ENCODE measurements at regions not wholly inside any gene's neighbourhood (a gene's known extent, or its start where the extent isn't known, plus 50 kb on each side); places are given as distances from the start of the nearest gene placed in this dataset.

- TF ChIP-seq EZH2phosphoT487 (IDR thresholded peaks at IDR 0.05; ENCODE audit: borderline replicate concordance) = no peak
- no peaks in the 10 kb centered on the region for H3K4me1 ChIP-seq (ENCODE audit: insufficient read depth, low read length, poor library complexity, severe bottlenecking)
- H3K27me3 ChIP-seq (ENCODE audit: insufficient read depth, low read length, poor library complexity, severe bottlenecking) = no peaks in the 10 kb centered on the region
- no peaks in the 10 kb centered on the region for H3K79me2 ChIP-seq (ENCODE audit: insufficient read depth, low read length)
- H3F3A ChIP-seq (ENCODE audit: low read depth) = no peaks in the 10 kb centered on the region
- H3K9ac ChIP-seq (ENCODE audit: low read depth, low read length, poor library complexity, severe bottlenecking) = no peak overlapping the region
- no peaks in the 10 kb centered on the region for H4K20me1 ChIP-seq (ENCODE audit: insufficient read depth, low read length, poor library complexity, severe bottlenecking)
- H3K4me2 ChIP-seq (ENCODE audit: low read depth, low read length, poor library complexity, severe bottlenecking) = no peak overlapping the region
- no peak overlapping the region for H3K4me3 ChIP-seq (ENCODE audit: low read length, poor library complexity, severe bottlenecking)
- no peak overlapping the region for H2AFZ ChIP-seq (ENCODE audit: low read length)
- no peaks in the 10 kb centered on the region for H3K9me2 ChIP-seq (replicated peaks; ENCODE audit: low read depth, low read length)
- no peaks in the 10 kb centered on the region for H3K36me3 ChIP-seq (ENCODE audit: insufficient read depth, low read length)
- no peaks in the 10 kb centered on the region for H3K9me3 ChIP-seq (ENCODE audit: insufficient read depth, low read depth, low read length)
Measured at GRCh38 chr13:106709522-106709921, 141.6 kb upstream of the ARGLU1 start.

DNA sequence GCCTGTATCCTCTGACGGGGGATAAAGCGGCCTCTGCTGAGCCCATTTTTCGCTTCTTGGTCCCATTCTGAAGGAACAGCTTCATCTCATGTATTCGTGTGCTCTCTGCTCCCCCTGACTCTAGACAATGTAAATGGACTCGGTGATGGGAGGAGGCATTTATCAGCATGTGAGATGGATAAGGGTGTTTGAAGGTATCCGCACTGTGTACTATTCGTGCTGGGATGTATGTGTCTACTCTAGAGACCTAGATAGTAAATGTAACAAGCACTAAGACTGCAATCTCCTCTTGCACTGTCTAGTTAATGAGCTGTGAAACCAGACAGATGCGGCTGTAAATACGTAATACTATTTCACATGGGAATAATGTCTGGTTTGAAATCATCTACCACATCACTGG lies 134.6 kb upstream of the ARGLU1 start:
- no peak overlapping the region for H3K4me3 ChIP-seq (ENCODE audit: low read length, poor library complexity, severe bottlenecking)
- no peak overlapping the region for H3K4me2 ChIP-seq (ENCODE audit: low read depth, low read length, poor library complexity, severe bottlenecking)

GRCh38 chr13:106701771-106702341 lies 133.9 kb upstream of the ARGLU1 start:
- H2AFZ ChIP-seq (ENCODE audit: low read length) = no peak overlapping the region

More for the DNA sequence above, 134.6 kb upstream of the ARGLU1 start:
- Histone ChIP-seq H2AFZ (ENCODE audit: low read length) (no peak overlapping the region), H3K9ac (ENCODE audit: low read depth, low read length, poor library complexity, severe bottlenecking) (no peak overlapping the region), H3K9me2 (replicated peaks; ENCODE audit: low read depth, low read length) (no peaks in the 10 kb centered on the region), H3K9me3 (ENCODE audit: insufficient read depth, low read depth, low read length) (no peaks in the 10 kb centered on the region), H3K36me3 (ENCODE audit: insufficient read depth, low read length) (no peaks in the 10 kb centered on the region), H4K20me1 (ENCODE audit: insufficient read depth, low read length, poor library complexity, severe bottlenecking) (no peaks in the 10 kb centered on the region), H3K4me1 (ENCODE audit: insufficient read depth, low read length, poor library complexity, severe bottlenecking) (no peaks in the 10 kb centered on the region), H3F3A (ENCODE audit: low read depth) (no peaks in the 10 kb centered on the region), H3K79me2 (ENCODE audit: insufficient read depth, low read length) (no peaks in the 10 kb centered on the region), H3K27me3 (ENCODE audit: insufficient read depth, low read length, poor library complexity, severe bottlenecking) (no peaks in the 10 kb centered on the region)
- TF ChIP-seq, protein P1, sequence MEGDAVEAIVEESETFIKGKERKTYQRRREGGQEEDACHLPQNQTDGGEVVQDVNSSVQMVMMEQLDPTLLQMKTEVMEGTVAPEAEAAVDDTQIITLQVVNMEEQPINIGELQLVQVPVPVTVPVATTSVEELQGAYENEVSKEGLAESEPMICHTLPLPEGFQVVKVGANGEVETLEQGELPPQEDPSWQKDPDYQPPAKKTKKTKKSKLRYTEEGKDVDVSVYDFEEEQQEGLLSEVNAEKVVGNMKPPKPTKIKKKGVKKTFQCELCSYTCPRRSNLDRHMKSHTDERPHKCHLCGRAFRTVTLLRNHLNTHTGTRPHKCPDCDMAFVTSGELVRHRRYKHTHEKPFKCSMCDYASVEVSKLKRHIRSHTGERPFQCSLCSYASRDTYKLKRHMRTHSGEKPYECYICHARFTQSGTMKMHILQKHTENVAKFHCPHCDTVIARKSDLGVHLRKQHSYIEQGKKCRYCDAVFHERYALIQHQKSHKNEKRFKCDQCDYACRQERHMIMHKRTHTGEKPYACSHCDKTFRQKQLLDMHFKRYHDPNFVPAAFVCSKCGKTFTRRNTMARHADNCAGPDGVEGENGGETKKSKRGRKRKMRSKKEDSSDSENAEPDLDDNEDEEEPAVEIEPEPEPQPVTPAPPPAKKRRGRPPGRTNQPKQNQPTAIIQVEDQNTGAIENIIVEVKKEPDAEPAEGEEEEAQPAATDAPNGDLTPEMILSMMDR (conservative IDR thresholded peaks at IDR 0.05; ENCODE audit: low read length) = no peak
- TF ChIP-seq EZH2phosphoT487 (IDR thresholded peaks at IDR 0.05; ENCODE audit: borderline replicate concordance) = no peak

More at GRCh38 chr13:106701771-106702341, 133.9 kb upstream of the ARGLU1 start:
- Histone ChIP-seq H3K36me3 (ENCODE audit: insufficient read depth, low read length) (no peaks in the 10 kb centered on the region), H3K9me3 (ENCODE audit: insufficient read depth, low read depth, low read length) (no peaks in the 10 kb centered on the region), H3F3A (ENCODE audit: low read depth) (no peaks in the 10 kb centered on the region), H3K27me3 (ENCODE audit: insufficient read depth, low read length, poor library complexity, severe bottlenecking) (no peaks in the 10 kb centered on the region), H3K4me2 (ENCODE audit: low read depth, low read length, poor library complexity, severe bottlenecking) (no peak overlapping the region), H3K4me1 (ENCODE audit: insufficient read depth, low read length, poor library complexity, severe bottlenecking) (no peaks in the 10 kb centered on the region), H3K9ac (ENCODE audit: low read depth, low read length, poor library complexity, severe bottlenecking) (no peak overlapping the region), H3K9me2 (replicated peaks; ENCODE audit: low read depth, low read length) (no peaks in the 10 kb centered on the region), H3K4me3 (ENCODE audit: low read length, poor library complexity, severe bottlenecking) (no peak overlapping the region), H4K20me1 (ENCODE audit: insufficient read depth, low read length, poor library complexity, severe bottlenecking) (no peaks in the 10 kb centered on the region), H3K79me2 (ENCODE audit: insufficient read depth, low read length) (no peaks in the 10 kb centered on the region)
- TF ChIP-seq, protein P1 (conservative IDR thresholded peaks at IDR 0.05; ENCODE audit: low read length) = no peak
- no peak for TF ChIP-seq EZH2phosphoT487 (IDR thresholded peaks at IDR 0.05; ENCODE audit: borderline replicate concordance)
